ENCODE measurements at regions not wholly inside any gene's neighbourhood (a gene's known extent, or its start where the extent isn't known, plus 50 kb on each side); places are given as distances from the start of the nearest gene placed in this dataset.

- TF ChIP-seq POU2F2 (IDR thresholded peaks at IDR 0.05; ENCODE audit: low read depth, low read length) (no peak), POLR2A (IDR thresholded peaks at IDR 0.05; ENCODE audit: low read depth, low read length) (no peak), TAF1 (IDR thresholded peaks at IDR 0.05; ENCODE audit: low read depth, low read length) (no peak), POLR2AphosphoS5 (IDR thresholded peaks at IDR 0.05; ENCODE audit: low read depth, low read length) (no peak), SPI1 (IDR thresholded peaks at IDR 0.05; ENCODE audit: low read depth, low read length) (no peak), PAX5 (IDR thresholded peaks at IDR 0.05; ENCODE audit: insufficient read depth, low read length, severe bottlenecking) (no peak)
Observed at GRCh38 chr1:38533772-38534472, 325.6 kb downstream of the RRAGC start.

All from GM12891 (cell line).